ENCODE measurements at regions not wholly inside any gene's neighbourhood (a gene's known extent, or its start where the extent isn't known, plus 50 kb on each side); places are given as distances from the start of the nearest gene placed in this dataset.

DNA sequence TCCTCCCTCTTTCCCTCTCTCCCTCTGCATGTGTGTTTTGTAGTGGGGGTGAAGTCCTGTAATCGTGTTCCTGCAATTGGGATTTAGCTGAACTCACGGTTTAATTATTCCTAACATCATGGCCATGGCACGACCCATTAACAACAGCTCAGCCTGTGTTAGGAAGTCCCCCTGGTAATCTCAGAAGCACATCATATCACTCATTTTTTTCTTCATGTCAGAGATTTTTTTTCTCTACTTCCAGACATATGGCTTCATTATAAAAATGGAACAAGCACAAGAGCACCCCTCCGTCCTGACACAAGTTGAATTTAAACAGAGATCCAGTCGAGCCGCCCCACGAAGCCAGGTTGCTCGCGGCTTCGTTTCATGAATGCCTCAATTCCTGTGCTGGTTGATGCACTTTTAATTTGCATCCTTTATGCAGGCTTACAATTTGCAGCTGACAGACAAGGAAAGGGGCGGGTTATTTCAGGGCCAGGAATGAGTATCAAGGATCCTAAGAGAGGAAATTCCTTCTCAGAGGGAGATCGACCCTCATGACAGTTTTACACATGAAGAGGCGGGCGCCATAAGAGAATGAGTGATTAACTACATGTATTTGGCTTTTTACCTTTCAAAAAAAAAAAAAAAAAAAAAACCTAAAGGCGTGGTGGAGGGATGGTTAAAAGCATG is 192.9 kb downstream of the MAF start:
- H3K27ac ChIP-seq (ENCODE audit: low read depth in 2 of 2, low read length in 1 of 2): no peak overlapping the region
- no peaks in the 10 kb centered on the region for H3K9me2 ChIP-seq
- H3F3A ChIP-seq (replicated peaks; ENCODE audit: insufficient read depth): no peaks in the 10 kb centered on the region
- no peaks in the 10 kb centered on the region for H3K36me3 ChIP-seq (replicated peaks in 1 of 2; ENCODE audit: control insufficient read depth in 1 of 2, insufficient read depth in 2 of 2, low read length in 1 of 2)
- POLR2A ChIA-PET: no interaction called here
- CTCF ChIA-PET: no interaction called here
- H4K20me1 ChIP-seq (ENCODE audit: insufficient read depth): no peaks in the 10 kb centered on the region
- no peaks in the 10 kb centered on the region for H3K79me2 ChIP-seq (ENCODE audit: insufficient read depth)
- no peak for DNase-seq
- no peak overlapping the region for H3K4me2 ChIP-seq
- H3K9ac ChIP-seq: no peak overlapping the region
- WGBS (ENCODE audit: low lambda C conversion rate): 51% methylated on average over 15 of the region's 15 CpGs
- TF ChIP-seq RFX5 (IDR thresholded peaks at IDR 0.05; ENCODE audit: low read length) (no peak), POLR2AphosphoS5 (IDR thresholded peaks at IDR 0.05; ENCODE audit: low read depth, low read length) (no peak), RAD21 (IDR thresholded peaks at IDR 0.05; ENCODE audit: low read length) (no peak)
- no peaks in the 10 kb centered on the region for H3K9me3 ChIP-seq
- H3K4me3 ChIP-seq (ENCODE audit: low read depth in 2 of 2, low read length in 1 of 2): no peak overlapping the region
- no peaks in the 10 kb centered on the region for H3K4me1 ChIP-seq (ENCODE audit: control insufficient read depth in 1 of 2, insufficient read depth in 2 of 2, low read depth in 1 of 2, low read length in 1 of 2)
- H2AFZ ChIP-seq (ENCODE audit: low read depth): no peak overlapping the region
- H3K27me3 ChIP-seq (ENCODE audit: insufficient read depth): no peaks in the 10 kb centered on the region

DNA sequence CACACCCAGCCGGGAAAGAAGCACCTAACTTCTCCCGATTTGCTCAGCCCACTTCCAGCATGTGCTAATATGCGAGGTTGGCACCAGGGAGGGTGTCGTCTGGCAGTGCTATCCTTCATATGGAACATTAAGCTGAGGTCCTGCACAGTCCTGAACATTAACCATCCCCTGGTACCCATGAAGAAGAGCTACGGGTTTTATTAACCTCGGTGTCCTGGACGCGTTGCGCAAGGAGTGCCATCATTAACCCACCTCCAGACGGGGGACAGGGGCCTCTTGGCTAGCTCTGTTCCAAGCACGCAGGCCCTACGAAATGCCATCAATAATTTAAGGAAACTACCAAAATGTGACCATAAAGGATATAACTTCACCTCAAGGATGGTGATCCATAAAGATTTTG is 193.5 kb downstream of the MAF start:
- Histone ChIP-seq H3K27ac (ENCODE audit: low read depth in 2 of 2, low read length in 1 of 2) (no peak overlapping the region), H3K9me3 (no peaks in the 10 kb centered on the region), H3K79me2 (ENCODE audit: insufficient read depth) (no peaks in the 10 kb centered on the region), H3K4me3 (ENCODE audit: low read depth in 2 of 2, low read length in 1 of 2) (no peak overlapping the region), H3F3A (replicated peaks; ENCODE audit: insufficient read depth) (no peaks in the 10 kb centered on the region), H3K4me1 (ENCODE audit: control insufficient read depth in 1 of 2, insufficient read depth in 2 of 2, low read depth in 1 of 2, low read length in 1 of 2) (no peaks in the 10 kb centered on the region), H4K20me1 (ENCODE audit: insufficient read depth) (no peaks in the 10 kb centered on the region), H3K36me3 (replicated peaks in 1 of 2; ENCODE audit: control insufficient read depth in 1 of 2, insufficient read depth in 2 of 2, low read length in 1 of 2) (no peaks in the 10 kb centered on the region), H3K9me2 (no peaks in the 10 kb centered on the region), H2AFZ (ENCODE audit: low read depth) (no peak overlapping the region), H3K4me2 (no peak overlapping the region), H3K27me3 (ENCODE audit: insufficient read depth) (no peaks in the 10 kb centered on the region), H3K9ac (no peak overlapping the region)
- no peak for DNase-seq
- TF ChIP-seq, protein P1, sequence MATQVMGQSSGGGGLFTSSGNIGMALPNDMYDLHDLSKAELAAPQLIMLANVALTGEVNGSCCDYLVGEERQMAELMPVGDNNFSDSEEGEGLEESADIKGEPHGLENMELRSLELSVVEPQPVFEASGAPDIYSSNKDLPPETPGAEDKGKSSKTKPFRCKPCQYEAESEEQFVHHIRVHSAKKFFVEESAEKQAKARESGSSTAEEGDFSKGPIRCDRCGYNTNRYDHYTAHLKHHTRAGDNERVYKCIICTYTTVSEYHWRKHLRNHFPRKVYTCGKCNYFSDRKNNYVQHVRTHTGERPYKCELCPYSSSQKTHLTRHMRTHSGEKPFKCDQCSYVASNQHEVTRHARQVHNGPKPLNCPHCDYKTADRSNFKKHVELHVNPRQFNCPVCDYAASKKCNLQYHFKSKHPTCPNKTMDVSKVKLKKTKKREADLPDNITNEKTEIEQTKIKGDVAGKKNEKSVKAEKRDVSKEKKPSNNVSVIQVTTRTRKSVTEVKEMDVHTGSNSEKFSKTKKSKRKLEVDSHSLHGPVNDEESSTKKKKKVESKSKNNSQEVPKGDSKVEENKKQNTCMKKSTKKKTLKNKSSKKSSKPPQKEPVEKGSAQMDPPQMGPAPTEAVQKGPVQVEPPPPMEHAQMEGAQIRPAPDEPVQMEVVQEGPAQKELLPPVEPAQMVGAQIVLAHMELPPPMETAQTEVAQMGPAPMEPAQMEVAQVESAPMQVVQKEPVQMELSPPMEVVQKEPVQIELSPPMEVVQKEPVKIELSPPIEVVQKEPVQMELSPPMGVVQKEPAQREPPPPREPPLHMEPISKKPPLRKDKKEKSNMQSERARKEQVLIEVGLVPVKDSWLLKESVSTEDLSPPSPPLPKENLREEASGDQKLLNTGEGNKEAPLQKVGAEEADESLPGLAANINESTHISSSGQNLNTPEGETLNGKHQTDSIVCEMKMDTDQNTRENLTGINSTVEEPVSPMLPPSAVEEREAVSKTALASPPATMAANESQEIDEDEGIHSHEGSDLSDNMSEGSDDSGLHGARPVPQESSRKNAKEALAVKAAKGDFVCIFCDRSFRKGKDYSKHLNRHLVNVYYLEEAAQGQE (IDR thresholded peaks at IDR 0.05; ENCODE audit: low read depth, low read length): no peak
- TF ChIP-seq ELF1 (IDR thresholded peaks at IDR 0.05) (no peak), RAD21 (IDR thresholded peaks at IDR 0.05; ENCODE audit: low read length) (no peak), MXI1 (IDR thresholded peaks at IDR 0.05; ENCODE audit: low read depth, low read length) (no peak), TAF1 (IDR thresholded peaks at IDR 0.05; ENCODE audit: borderline replicate concordance, low read depth, low read length) (no peak), SMC3 (IDR thresholded peaks at IDR 0.05; ENCODE audit: low read depth, low read length) (no peak), RXRA (IDR thresholded peaks at IDR 0.05; ENCODE audit: borderline replicate concordance, low read depth) (no peak), RFX5 (IDR thresholded peaks at IDR 0.05; ENCODE audit: low read length) (no peak), JUND (IDR thresholded peaks at IDR 0.05) (no peak), RCOR1 (IDR thresholded peaks at IDR 0.05; ENCODE audit: low read length) (no peak), SIN3A (IDR thresholded peaks at IDR 0.05; ENCODE audit: borderline replicate concordance, low read depth, low read length) (no peak), GABPA (IDR thresholded peaks at IDR 0.05; ENCODE audit: low read depth) (no peak), TEAD4 (IDR thresholded peaks at IDR 0.05; ENCODE audit: borderline replicate concordance, insufficient read depth) (no peak), FOSL2 (IDR thresholded peaks at IDR 0.05; ENCODE audit: borderline replicate concordance, low read depth) (no peak), FOXM1 (IDR thresholded peaks at IDR 0.05; ENCODE audit: low read depth) (no peak)
- TF ChIP-seq, protein P2, sequence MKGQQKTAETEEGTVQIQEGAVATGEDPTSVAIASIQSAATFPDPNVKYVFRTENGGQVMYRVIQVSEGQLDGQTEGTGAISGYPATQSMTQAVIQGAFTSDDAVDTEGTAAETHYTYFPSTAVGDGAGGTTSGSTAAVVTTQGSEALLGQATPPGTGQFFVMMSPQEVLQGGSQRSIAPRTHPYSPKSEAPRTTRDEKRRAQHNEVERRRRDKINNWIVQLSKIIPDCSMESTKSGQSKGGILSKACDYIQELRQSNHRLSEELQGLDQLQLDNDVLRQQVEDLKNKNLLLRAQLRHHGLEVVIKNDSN (IDR thresholded peaks at IDR 0.05; ENCODE audit: borderline replicate concordance, low read depth): no peak
- ChIA-PET POLR2A (no interaction called here), CTCF (no interaction called here)
- WGBS (ENCODE audit: low lambda C conversion rate): 64% methylated on average over 8 of the region's 12 CpGs

All from SK-N-SH (cell line).